K562 (cell line): ENCODE measurements at regions not wholly inside any gene's neighbourhood (a gene's known extent, or its start where the extent isn't known, plus 50 kb on each side); places are given as distances from the start of the nearest gene placed in this dataset.

Experiments
- ATAC-seq: fragments of 200-7000 bp; cut with Tn5 transposase; 3 replicates; pipeline ENCODE4 v1.9.1; 2020; ENCODE audit warnings: moderate library complexity
- BruUV-seq: library from RNA; stranded (reverse); fragments of 400-500 nt; replicated peaks from 2 replicates; lab custom pipeline; 2021; lab: Mats Ljungman, UMichigan
- CTCF ChIA-PET: fragments of 300-600 bp; formaldehyde crosslinking; extraction: SDS; loops from one replicate; lab custom pipeline; 2021; ENCODE audit warnings: low intra/inter-chr PET ratio; lab: Yijun Ruan, JAX
- POLR2A ChIA-PET: fragments of 300-600, 350-650 bp; sonication (Branson Sonifier 250); formaldehyde crosslinking; extraction: SDS; loops from one replicate; lab custom pipeline; 2021; ENCODE audit warnings: antibody characterized with exemption, inconsistent platforms; lab: Yijun Ruan, JAX
- DNase-seq, 4 experiments: peaks; one replicate each; pipeline versions ENCODE4 v3.0.0 to v3.0.0-alpha.2; 2011 to 2018; ENCODE audit warnings: low spot score in 3 of 4, mixed read lengths in 3 of 4; ENCODE audit errors: extremely low read depth in 1 of 4
- FAIRE-seq: peaks from 2 replicates; lab custom pipeline; 2011; peaks lifted over from hg19 to GRCh38; lab: Jason Lieb, UNC
- H2AFZ ChIP-seq: 2 replicates; pipeline ENCODE4 v1.6.0; 2011; ENCODE audit warnings: low read depth, low read length, control low read depth, inconsistent platforms
- H3K27ac ChIP-seq: fragments of 200-600 bp; 3 replicates; pipeline ENCODE4 v1.8.0; 2011; ENCODE audit warnings: low read depth, mild to moderate bottlenecking, control low read depth, inconsistent platforms, low read length, moderate library complexity, mixed read lengths; ENCODE audit errors: extremely low read depth
- H3K27me3 ChIP-seq, 2 experiments: fragments of 300-600 bp in 1 of 2; 2 replicates in 1 of 2; 3 replicates in 1 of 2; pipeline versions ENCODE4 v1.6.0 to v1.8.0; 2011; ENCODE audit warnings: inconsistent platforms in 2 of 2, low read length in 2 of 2, mild to moderate bottlenecking in 1 of 2, mixed read lengths in 1 of 2, moderate library complexity in 1 of 2; ENCODE audit not compliant: control insufficient read depth in 2 of 2, insufficient read depth in 2 of 2
- H3K36me3 ChIP-seq: fragments of 300-600 bp; 3 replicates; pipeline ENCODE4 v1.8.0; 2011; ENCODE audit warnings: mild to moderate bottlenecking, low read length, inconsistent platforms; ENCODE audit not compliant: control insufficient read depth, insufficient read depth
- H3K4me1 ChIP-seq, 2 experiments: fragments of 200-600 bp in 1 of 2; replicated peaks in 1 of 2; 2 replicates in 1 of 2; 3 replicates in 1 of 2; pipeline versions ENCODE4 v1.5.1 to v1.8.0; 2011; ENCODE audit warnings: inconsistent platforms in 2 of 2, low read length in 2 of 2, mild to moderate bottlenecking in 1 of 2, mixed read lengths in 1 of 2, moderate library complexity in 1 of 2; ENCODE audit not compliant: control insufficient read depth in 2 of 2, insufficient read depth in 2 of 2
- H3K4me2 ChIP-seq: 2 replicates; pipeline ENCODE4 v1.6.1; 2011; ENCODE audit warnings: low read length, control low read depth, inconsistent platforms, mixed read lengths; ENCODE audit not compliant: insufficient read depth
- H3K4me3 ChIP-seq: fragments of 200-600 bp; sonication (generic), shearing (Covaris generic); 2 replicates; pipeline ENCODE4 v1.5.1; 2016; ENCODE audit warnings: control low read depth, inconsistent platforms
- H3K79me2 ChIP-seq: fragments of 200-600 bp; 3 replicates; pipeline ENCODE4 v1.8.0; 2011; ENCODE audit warnings: low read length, inconsistent platforms; ENCODE audit not compliant: control insufficient read depth, insufficient read depth
- H3K9ac ChIP-seq, 2 experiments: 2 replicates each; pipeline versions ENCODE4 v1.6.0 to v1.6.1; 2011; ENCODE audit warnings: low read depth in 2 of 2, low read length in 2 of 2, control low read depth in 1 of 2, inconsistent platforms in 1 of 2, mild to moderate bottlenecking in 1 of 2, mixed read lengths in 1 of 2; ENCODE audit not compliant: insufficient read depth in 1 of 2
- H3K9me1 ChIP-seq: one replicate; pipeline ENCODE4 v1.6.0; 2011; ENCODE audit warnings: inconsistent platforms, mild to moderate bottlenecking, low read length, moderate library complexity; ENCODE audit not compliant: control insufficient read depth, insufficient read depth
- H3K9me3 ChIP-seq: replicated peaks from 2 replicates; pipeline ENCODE4 v1.5.1; 2011; ENCODE audit warnings: low read depth, low read length, inconsistent platforms; ENCODE audit not compliant: control insufficient read depth, insufficient read depth
- H4K20me1 ChIP-seq: replicated peaks from 2 replicates; pipeline ENCODE4 v1.6.1; 2011; ENCODE audit warnings: low read length, inconsistent platforms, mixed read lengths; ENCODE audit not compliant: control insufficient read depth, insufficient read depth
- NFIC ChIP-seq: fragments of 450-650 bp; IDR thresholded peaks from 2 replicates; pipeline ENCODE4 v1.6.1; 2017; ENCODE audit warnings: mild to moderate bottlenecking, inconsistent platforms
- RBFOX2 ChIP-seq: fragments of 200-400 bp; formaldehyde crosslinking; IDR thresholded peaks from 2 replicates; pipeline ENCODE4 v1.6.1; 2017; ENCODE audit warnings: low read depth, mild to moderate bottlenecking, low read length, moderate library complexity
- YBX1 ChIP-seq: fragments of 450-650 bp; IDR thresholded peaks from 2 replicates; pipeline ENCODE4 v1.7.1; 2016; ENCODE audit warnings: mild to moderate bottlenecking
- ZNF232 ChIP-seq: sonication (generic); formaldehyde crosslinking; IDR thresholded peaks from 2 replicates; pipeline ENCODE4 v1.8.0; 2022; ENCODE audit warnings: mild to moderate bottlenecking, missing genetic modification reagents
- ZNF274 ChIP-seq: IDR thresholded peaks from 2 replicates; pipeline ENCODE4 v1.6.1; 2011; ENCODE audit warnings: low read depth, mild to moderate bottlenecking, low read length, moderate library complexity, borderline replicate concordance
- ZNF282 ChIP-seq: sonication (generic); formaldehyde crosslinking; IDR thresholded peaks from 2 replicates; pipeline ENCODE4 v1.8.1; 2023; ENCODE audit warnings: missing genetic modification reagents
- ZNF316 ChIP-seq: fragments of 450-650 bp; IDR thresholded peaks from 2 replicates; pipeline ENCODE4 v1.6.1; 2016
- ZNF586 ChIP-seq: fragments of 450-650 bp; formaldehyde crosslinking; conservative IDR thresholded peaks from 2 replicates; pipeline ENCODE4 v1.4.0; 2020; ENCODE audit warnings: mild to moderate bottlenecking, moderate library complexity
- WGBS: fragments of 100-300 bp; shearing (Covaris generic); methylation state at CpG from one replicate; pipeline ENCODE4 v1.1.6; 2016; ENCODE audit warnings: low coverage, mixed read lengths; ENCODE audit not compliant: insufficient coverage; ENCODE audit errors: missing lambda C conversion rate; 5-methylcytosine and 5-hydroxymethylcytosine counted together
- in situ Hi-C: fragments of 300-500 bp; cut with MboI; formaldehyde crosslinking; loops from 4 replicates; pipeline ENCODE4 v1.15.0; 2018; ENCODE audit warnings: inconsistent platforms, mixed read lengths
- intact Hi-C: fragments of 100-400 bp; cut with micrococcal nuclease; formaldehyde crosslinking; loops from 2 replicates; pipeline ENCODE4 v1.14.2; 2022
- TF ChIP-seq, protein P1 (sequence below): sonication (generic); formaldehyde crosslinking; IDR thresholded peaks from 2 replicates; pipeline ENCODE4 v1.8.1; 2022; ENCODE audit warnings: missing genetic modification reagents
- TF ChIP-seq, protein P2 (sequence below): fragments of 250-450 bp; sonication (Bioruptor Pico); IDR thresholded peaks from 2 replicates; pipeline ENCODE4 v1.8.0; 2021; ENCODE audit warnings: mild to moderate bottlenecking, moderate library complexity

- no peak overlapping the region for H3K27ac ChIP-seq
- intact Hi-C loops = no loop called here
- H3K4me3 ChIP-seq = no peak overlapping the region
- no peaks in the 10 kb centered on the region for H3K79me2 ChIP-seq
- no peak for DNase-seq
- ChIA-PET POLR2A (no interaction called here), CTCF (no interaction called here)
- no peaks in the 10 kb centered on the region for H3K9me1 ChIP-seq
- in situ Hi-C loops = no loop called here
- H3K9me3 ChIP-seq = no peaks in the 10 kb centered on the region
- H3K4me2 ChIP-seq = no peak overlapping the region
- ATAC-seq = no peak
- H3K9ac ChIP-seq = no peak overlapping the region
- no peak for FAIRE-seq
- BruUV-seq = no TSS peak
- WGBS = 1% methylated on average over 5 of the region's 5 CpGs
- H2AFZ ChIP-seq = no peak overlapping the region
- H4K20me1 ChIP-seq = no peaks in the 10 kb centered on the region
- H3K27me3 ChIP-seq = peaks cover 0 to 2% of the 10 kb centered on the region in 2 experiments; a peak in 2 of 5 replicates
- no peaks in the 10 kb centered on the region for H3K4me1 ChIP-seq
- TF ChIP-seq NFIC (no peak), ZNF274 (no peak), ZNF316 (no peak), ZNF282 (CRISPR knock-in tag) (no peak), ZNF232 (CRISPR knock-in tag) (no peak), YBX1 (no peak), RBFOX2 (no peak), ZNF586 (no peak)
- TF ChIP-seq, protein P1, sequence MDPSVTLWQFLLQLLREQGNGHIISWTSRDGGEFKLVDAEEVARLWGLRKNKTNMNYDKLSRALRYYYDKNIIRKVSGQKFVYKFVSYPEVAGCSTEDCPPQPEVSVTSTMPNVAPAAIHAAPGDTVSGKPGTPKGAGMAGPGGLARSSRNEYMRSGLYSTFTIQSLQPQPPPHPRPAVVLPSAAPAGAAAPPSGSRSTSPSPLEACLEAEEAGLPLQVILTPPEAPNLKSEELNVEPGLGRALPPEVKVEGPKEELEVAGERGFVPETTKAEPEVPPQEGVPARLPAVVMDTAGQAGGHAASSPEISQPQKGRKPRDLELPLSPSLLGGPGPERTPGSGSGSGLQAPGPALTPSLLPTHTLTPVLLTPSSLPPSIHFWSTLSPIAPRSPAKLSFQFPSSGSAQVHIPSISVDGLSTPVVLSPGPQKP = no peak
- TF ChIP-seq, protein P2, sequence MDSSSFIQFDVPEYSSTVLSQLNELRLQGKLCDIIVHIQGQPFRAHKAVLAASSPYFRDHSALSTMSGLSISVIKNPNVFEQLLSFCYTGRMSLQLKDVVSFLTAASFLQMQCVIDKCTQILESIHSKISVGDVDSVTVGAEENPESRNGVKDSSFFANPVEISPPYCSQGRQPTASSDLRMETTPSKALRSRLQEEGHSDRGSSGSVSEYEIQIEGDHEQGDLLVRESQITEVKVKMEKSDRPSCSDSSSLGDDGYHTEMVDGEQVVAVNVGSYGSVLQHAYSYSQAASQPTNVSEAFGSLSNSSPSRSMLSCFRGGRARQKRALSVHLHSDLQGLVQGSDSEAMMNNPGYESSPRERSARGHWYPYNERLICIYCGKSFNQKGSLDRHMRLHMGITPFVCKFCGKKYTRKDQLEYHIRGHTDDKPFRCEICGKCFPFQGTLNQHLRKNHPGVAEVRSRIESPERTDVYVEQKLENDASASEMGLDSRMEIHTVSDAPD (CRISPR knock-in tag) = no peak
- H3K36me3 ChIP-seq = no peaks in the 10 kb centered on the region
Observed at GRCh38 chr14:97095269-97095668, 298.1 kb downstream of the VRK1 start.
